NB4 (cell line): ENCODE measurements at regions not wholly inside any gene's neighbourhood (a gene's known extent, or its start where the extent isn't known, plus 50 kb on each side); places are given as distances from the start of the nearest gene placed in this dataset.

ENCODE experiments used
- MYC ChIP-seq: IDR thresholded peaks from 2 replicates; pipeline ENCODE4 v1.6.1; 2011; ENCODE audit warnings: low read depth, low read length
- POLR2A ChIP-seq: IDR thresholded peaks from 2 replicates; pipeline ENCODE4 v1.6.1; 2011; ENCODE audit warnings: mild to moderate bottlenecking; ENCODE audit not compliant: insufficient read length; ENCODE audit errors: extremely low read depth
- TF ChIP-seq, protein P1 (sequence below): IDR thresholded peaks from one replicate; pipeline ENCODE4 v1.5.1; 2012; ENCODE audit warnings: low read depth, low read length
- TF ChIP-seq, protein P2 (sequence below): IDR thresholded peaks from 2 replicates; pipeline ENCODE4 v1.6.1; 2011; ENCODE audit warnings: low read depth, low read length

DNA sequence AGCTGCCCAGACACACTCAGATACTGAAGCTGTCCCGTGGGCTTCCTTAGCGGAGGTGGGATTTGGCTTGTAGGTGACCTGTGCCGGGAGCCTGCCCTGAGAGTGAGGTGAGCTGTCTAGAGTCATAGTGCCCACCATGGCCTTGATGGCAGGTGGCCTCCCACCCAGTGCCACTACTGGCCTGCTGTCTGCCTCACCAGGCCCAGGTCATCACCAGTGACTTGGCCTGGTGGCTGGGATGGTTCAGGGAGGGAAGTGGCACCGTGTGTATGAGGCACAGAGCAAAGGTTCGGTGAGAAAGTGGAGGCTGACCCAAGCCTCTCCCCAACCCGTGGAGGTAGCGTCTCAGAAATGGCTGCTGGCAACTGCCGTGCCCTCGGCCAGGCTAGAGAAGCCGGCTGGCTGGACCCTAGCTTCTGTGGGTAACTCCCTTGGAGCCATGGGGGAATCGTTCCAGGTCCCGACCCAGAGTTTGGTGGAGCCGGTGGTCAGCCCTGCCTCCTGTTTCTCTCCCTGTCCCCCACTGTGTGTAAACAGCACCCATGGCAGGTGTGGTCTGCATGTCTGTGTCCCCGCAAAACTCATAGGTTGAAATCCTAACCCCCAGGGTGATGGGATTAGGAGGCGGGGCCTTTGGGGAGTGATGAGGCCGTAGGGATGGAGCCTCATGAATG, 155.4 kb upstream of the C1orf174 start:
- no peak for TF ChIP-seq POLR2A
- TF ChIP-seq, protein P1, sequence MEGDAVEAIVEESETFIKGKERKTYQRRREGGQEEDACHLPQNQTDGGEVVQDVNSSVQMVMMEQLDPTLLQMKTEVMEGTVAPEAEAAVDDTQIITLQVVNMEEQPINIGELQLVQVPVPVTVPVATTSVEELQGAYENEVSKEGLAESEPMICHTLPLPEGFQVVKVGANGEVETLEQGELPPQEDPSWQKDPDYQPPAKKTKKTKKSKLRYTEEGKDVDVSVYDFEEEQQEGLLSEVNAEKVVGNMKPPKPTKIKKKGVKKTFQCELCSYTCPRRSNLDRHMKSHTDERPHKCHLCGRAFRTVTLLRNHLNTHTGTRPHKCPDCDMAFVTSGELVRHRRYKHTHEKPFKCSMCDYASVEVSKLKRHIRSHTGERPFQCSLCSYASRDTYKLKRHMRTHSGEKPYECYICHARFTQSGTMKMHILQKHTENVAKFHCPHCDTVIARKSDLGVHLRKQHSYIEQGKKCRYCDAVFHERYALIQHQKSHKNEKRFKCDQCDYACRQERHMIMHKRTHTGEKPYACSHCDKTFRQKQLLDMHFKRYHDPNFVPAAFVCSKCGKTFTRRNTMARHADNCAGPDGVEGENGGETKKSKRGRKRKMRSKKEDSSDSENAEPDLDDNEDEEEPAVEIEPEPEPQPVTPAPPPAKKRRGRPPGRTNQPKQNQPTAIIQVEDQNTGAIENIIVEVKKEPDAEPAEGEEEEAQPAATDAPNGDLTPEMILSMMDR = no peak
- TF ChIP-seq, protein P2, sequence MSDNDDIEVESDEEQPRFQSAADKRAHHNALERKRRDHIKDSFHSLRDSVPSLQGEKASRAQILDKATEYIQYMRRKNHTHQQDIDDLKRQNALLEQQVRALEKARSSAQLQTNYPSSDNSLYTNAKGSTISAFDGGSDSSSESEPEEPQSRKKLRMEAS = no peak
- no peak for TF ChIP-seq MYC
